ENCODE measurements at regions not wholly inside any gene's neighbourhood (a gene's known extent, or its start where the extent isn't known, plus 50 kb on each side); places are given as distances from the start of the nearest gene placed in this dataset.

DNA sequence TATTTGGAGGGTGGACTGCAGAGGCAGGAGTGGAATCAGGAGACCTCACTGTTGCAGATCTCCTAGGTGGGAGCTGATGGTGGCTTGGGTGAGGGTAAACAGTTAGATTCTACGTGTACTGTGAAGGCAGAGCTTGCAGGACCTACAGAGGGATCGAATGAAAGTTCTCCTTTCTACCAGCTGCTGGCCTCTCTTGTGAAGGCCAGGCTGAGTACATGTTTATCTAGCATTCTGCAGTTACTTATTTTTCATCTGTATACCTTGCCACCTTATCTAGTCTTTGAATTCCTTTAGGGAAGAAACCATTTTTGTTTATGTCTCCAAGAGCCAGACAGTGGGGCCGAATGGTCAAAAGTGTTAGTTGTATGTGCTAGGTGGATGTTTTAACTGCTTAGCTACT lies 57.6 kb downstream of the PTTG1 start:
- TF ChIP-seq Cebpa-rat (IDR thresholded peaks at IDR 0.05), result no peak
- H3K27ac ChIP-seq, result no peak overlapping the region
- no peak overlapping the region for H3K4me3 ChIP-seq
- H3K36me3 ChIP-seq, result peaks cover 11 to 97% (median 75%) of the 10 kb centered on the region in 11 experiments; a peak in 19 of 22 replicates
- H3K9ac ChIP-seq, result no peak overlapping the region
- H3K4me1 ChIP-seq, result peaks cover 0 to 91% (median 10%) of the 10 kb centered on the region in 10 experiments; a peak in 14 of 20 replicates
- no peaks in the 10 kb centered on the region for H3K27me3 ChIP-seq
- H4K20me1 ChIP-seq, result peaks cover 0 to 100% (median 30%) of the 10 kb centered on the region in 11 experiments; a peak in 14 of 22 replicates
- H3K4me2 ChIP-seq, result peak overlapping the region in 2 of 11 experiments; percentile 35 to 61; a peak in 5 of 22 replicates
- H3K9me3 ChIP-seq (replicated peaks in 1 of 11), result peaks cover 0 to 5% (median 0%) of the 10 kb centered on the region in 11 experiments; a peak in 2 of 22 replicates

DNA sequence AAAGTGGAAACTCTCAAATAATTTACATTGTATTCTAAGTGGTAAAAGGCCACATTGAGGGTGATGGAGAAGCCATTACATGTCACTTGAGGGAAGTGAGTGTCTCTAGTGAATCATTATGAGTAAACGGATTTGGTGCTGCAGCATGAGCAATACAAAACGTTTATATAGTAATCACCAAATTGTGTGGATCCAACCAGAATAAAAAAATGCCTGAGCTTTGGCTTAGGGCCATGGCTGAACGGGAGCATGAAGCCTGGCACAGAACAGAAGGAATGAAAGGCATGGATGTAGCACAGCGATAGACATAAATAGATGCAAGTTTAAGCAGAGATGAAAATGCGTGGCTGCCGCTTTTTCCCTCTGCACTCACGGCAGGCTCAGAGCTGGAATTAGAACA lies 58.3 kb downstream of the PTTG1 start:
- no peak for TF ChIP-seq Cebpa-rat (IDR thresholded peaks at IDR 0.05)
- Histone ChIP-seq H3K9ac (no peak overlapping the region), H3K27ac (no peak overlapping the region)

DNA sequence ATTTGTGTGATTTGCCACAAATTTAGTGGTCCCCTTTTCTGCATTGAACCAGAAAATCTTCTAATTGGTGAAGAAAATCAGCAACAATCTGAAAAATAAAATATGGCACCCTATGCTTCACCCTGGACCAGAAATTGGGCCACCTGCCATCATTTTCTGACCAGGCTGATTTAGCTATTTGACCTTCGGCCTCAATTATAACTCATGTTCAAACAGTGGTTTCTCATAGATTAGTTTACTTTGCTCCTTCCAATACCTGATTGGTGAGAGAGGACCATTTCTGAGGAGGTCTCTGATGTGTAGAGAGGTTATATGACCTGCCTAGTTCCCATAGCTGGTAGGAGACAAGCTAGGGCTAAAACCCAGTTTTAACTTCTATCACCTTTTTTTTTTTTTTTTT lies 59.0 kb downstream of the PTTG1 start:
- Histone ChIP-seq H3K36me3 (peaks cover 12 to 97% (median 80%) of the 10 kb centered on the region in 11 experiments; a peak in 19 of 22 replicates), H3K9ac (no peak overlapping the region), H3K27me3 (no peaks in the 10 kb centered on the region), H4K20me1 (peaks cover 0 to 100% (median 30%) of the 10 kb centered on the region in 11 experiments; a peak in 14 of 22 replicates), H3K4me3 (no peak overlapping the region), H3K27ac (no peak overlapping the region; a peak in 1 of 22 replicates), H3K9me3 (replicated peaks in 1 of 11) (peaks cover 0 to 5% (median 0%) of the 10 kb centered on the region in 11 experiments; a peak in 1 of 22 replicates), H3K4me1 (peaks cover 0 to 90% (median 18%) of the 10 kb centered on the region in 10 experiments; a peak in 14 of 20 replicates), H3K4me2 (peak overlapping the region in 4 of 11 experiments; percentile 17 to 61 (median 35); a peak in 5 of 22 replicates)
- no peak for TF ChIP-seq Cebpa-rat (IDR thresholded peaks at IDR 0.05)

More for the DNA sequence above, 58.3 kb downstream of the PTTG1 start:
- Histone ChIP-seq H3K4me2 (peak overlapping the region in 3 of 11 experiments; percentile 17 to 61 (median 47); a peak in 5 of 22 replicates), H3K4me3 (no peak overlapping the region), H3K27me3 (no peaks in the 10 kb centered on the region), H3K9me3 (replicated peaks in 1 of 11) (peaks cover 0 to 5% (median 0%) of the 10 kb centered on the region in 11 experiments; a peak in 1 of 22 replicates), H3K36me3 (peaks cover 9 to 97% (median 78%) of the 10 kb centered on the region in 11 experiments; a peak in 19 of 22 replicates), H4K20me1 (peaks cover 0 to 100% (median 30%) of the 10 kb centered on the region in 11 experiments; a peak in 14 of 22 replicates), H3K4me1 (peaks cover 0 to 91% (median 16%) of the 10 kb centered on the region in 10 experiments; a peak in 14 of 20 replicates)

DNA sequence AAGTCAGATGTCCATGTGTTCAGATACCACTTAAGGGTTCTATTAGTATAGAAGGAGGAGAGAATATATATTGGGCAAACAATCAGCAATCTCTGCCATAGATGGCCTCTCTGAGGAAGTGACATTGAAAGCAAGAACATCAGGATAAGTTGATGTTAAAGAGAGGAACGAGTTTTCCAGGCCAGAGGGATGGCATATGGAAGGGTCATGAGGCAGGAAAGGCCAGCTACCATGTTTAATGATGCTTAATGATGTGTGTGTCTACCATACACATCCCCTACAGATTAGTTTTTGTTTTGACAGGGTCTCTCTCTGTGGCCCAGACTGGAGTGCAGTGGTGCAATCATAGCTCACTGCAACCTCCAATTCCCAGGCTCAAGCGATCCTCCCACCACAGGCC lies 63.0 kb downstream of the PTTG1 start:
- no peak for TF ChIP-seq Cebpa-rat (IDR thresholded peaks at IDR 0.05)
- H3K4me1 ChIP-seq, result peaks cover 17 to 68% (median 23%) of the 10 kb centered on the region in 10 experiments
- no peak overlapping the region for H3K27ac ChIP-seq
- peaks cover 0 to 100% (median 9%) of the 10 kb centered on the region in 11 experiments; a peak in 11 of 22 replicates for H4K20me1 ChIP-seq
- H3K27me3 ChIP-seq, result no peaks in the 10 kb centered on the region
- H3K4me3 ChIP-seq, result no peak overlapping the region
- peaks cover 27 to 95% (median 72%) of the 10 kb centered on the region in 11 experiments for H3K36me3 ChIP-seq
- peaks cover 0 to 5% (median 0%) of the 10 kb centered on the region in 11 experiments; a peak in 1 of 22 replicates for H3K9me3 ChIP-seq (replicated peaks in 1 of 11)
- peak overlapping the region in 4 of 11 experiments; percentile 5 to 19 (median 8); a peak in 2 of 22 replicates for H3K4me2 ChIP-seq
- H3K9ac ChIP-seq, result no peak overlapping the region

DNA sequence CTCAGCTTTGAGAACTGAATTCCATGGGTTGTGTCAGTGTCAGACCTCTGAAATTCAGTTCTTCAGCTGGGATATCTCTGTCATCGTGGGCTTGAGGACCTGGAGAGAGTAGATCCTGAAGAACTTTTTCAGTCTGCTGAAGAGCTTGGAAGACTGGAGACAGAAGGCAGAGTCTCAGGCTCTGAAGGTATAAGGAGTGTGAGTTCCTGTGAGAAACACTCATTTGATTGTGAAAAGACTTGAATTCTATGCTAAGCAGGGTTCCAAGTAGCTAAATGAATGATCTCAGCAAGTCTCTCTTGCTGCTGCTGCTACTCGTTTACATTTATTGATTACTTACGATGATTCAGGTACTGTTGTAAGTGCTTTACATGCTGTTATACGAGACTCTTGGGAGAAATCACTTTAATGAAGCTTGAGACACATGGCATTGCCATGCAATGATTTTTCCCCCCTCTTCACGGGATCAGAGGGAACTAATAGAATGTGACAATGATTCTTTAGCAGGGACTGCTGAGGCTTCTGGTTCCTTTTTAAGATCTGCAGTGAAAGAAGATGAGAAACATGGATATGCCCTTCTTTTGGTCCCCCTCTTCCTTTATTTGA lies 63.8 kb downstream of the PTTG1 start:
- Histone ChIP-seq H4K20me1 (peaks cover 0 to 100% (median 2%) of the 10 kb centered on the region in 11 experiments; a peak in 9 of 22 replicates), H3K4me3 (no peak overlapping the region), H3K27ac (no peak overlapping the region), H3K4me2 (no peak overlapping the region), H3K4me1 (peaks cover 17 to 60% (median 24%) of the 10 kb centered on the region in 10 experiments), H3K9ac (no peak overlapping the region), H3K27me3 (no peaks in the 10 kb centered on the region), H3K36me3 (peaks cover 27 to 95% (median 64%) of the 10 kb centered on the region in 11 experiments), H3K9me3 (replicated peaks in 1 of 11) (peaks cover 0 to 5% (median 0%) of the 10 kb centered on the region in 11 experiments; a peak in 1 of 22 replicates)
- TF ChIP-seq Cebpa-rat (IDR thresholded peaks at IDR 0.05), result no peak

DNA sequence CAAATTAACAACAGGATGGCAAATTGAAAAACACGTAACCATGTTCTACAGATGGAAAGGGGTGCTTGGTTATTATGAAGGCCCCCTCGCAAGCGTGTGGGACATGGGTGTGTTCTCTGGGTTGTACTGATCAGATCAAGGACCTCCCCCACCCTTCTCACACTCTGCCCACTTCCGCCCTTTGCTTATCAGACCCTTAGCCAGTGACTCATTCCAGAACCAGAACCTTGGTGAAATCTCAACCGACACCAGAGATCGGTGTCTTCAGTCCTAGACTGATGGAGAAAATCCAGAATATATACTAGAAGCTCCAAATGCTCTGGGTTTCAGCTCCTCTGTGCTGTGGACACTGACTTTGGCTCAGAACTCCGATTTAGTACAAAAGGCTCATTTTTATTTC lies 64.9 kb downstream of the PTTG1 start:
- H3K9ac ChIP-seq, result no peak overlapping the region
- peaks cover 27 to 95% (median 60%) of the 10 kb centered on the region in 11 experiments for H3K36me3 ChIP-seq
- H4K20me1 ChIP-seq, result peaks cover 0 to 100% (median 0%) of the 10 kb centered on the region in 11 experiments; a peak in 9 of 22 replicates

DNA sequence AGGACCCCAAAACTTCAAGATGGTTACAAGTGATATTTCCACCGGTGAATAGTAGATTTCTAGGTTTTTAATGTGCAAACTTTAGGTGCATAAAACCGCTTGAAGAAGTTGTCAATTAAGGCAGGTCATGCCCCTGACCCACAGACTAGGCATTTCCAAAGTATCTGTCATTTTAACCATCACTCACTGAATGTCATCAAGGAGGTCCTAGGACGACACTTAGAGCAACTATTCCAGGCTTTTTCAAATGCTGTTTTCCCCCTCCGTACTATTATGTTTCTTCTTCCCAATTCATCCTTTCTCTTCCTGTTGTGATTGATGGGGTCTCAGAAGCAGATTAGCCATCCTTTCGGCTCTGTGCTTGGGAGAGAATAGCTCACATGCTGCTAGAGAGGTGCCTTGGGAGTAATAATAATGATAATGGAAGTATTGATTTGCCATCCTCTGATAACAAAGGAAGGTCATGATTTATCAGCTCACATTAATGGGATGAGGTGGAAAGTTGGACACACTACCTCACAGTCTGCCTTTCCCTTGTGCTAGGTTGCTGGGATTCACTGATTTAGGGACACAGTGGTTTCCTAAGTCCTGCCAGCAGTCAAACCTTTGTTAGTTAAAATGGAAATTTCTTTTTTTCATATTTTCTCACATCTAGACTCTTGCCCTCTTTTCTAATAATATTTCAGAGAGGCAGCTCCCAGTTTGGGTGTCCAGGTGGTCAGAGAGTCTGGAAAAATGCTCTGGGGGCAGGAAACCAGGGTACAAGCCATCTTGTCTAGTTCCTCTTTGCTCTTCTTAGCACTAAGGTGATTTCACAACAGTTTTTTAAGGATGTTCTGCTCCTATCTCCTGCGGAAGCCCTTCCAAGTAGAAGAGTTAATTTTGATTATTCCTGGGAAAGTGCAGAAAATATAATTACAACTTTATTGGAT lies 67.0 kb downstream of the PTTG1 start:
- peaks cover 0 to 100% (median 0%) of the 10 kb centered on the region in 11 experiments; a peak in 8 of 22 replicates for H4K20me1 ChIP-seq
- peak overlapping the region in 3 of 11 experiments; percentile 1 to 22 (median 1); a peak in 2 of 22 replicates for H3K27ac ChIP-seq
- H3K4me2 ChIP-seq, result peak overlapping the region; percentile 12 to 64 (median 39); a peak in 18 of 22 replicates
- H3K27me3 ChIP-seq, result no peaks in the 10 kb centered on the region
- H3K4me3 ChIP-seq, result no peak overlapping the region
- peaks cover 21 to 68% (median 29%) of the 10 kb centered on the region in 10 experiments for H3K4me1 ChIP-seq
- H3K9me3 ChIP-seq (replicated peaks in 1 of 11), result no peaks in the 10 kb centered on the region
- H3K36me3 ChIP-seq, result peaks cover 27 to 80% (median 41%) of the 10 kb centered on the region in 11 experiments
- H3K9ac ChIP-seq, result no peak overlapping the region
- TF ChIP-seq Cebpa-rat (IDR thresholded peaks at IDR 0.05), result no peak

More for the DNA sequence above, 64.9 kb downstream of the PTTG1 start:
- H3K4me2 ChIP-seq, result no peak overlapping the region
- H3K4me3 ChIP-seq, result no peak overlapping the region
- TF ChIP-seq Cebpa-rat (IDR thresholded peaks at IDR 0.05), result no peak
- peaks cover 16 to 55% (median 24%) of the 10 kb centered on the region in 10 experiments for H3K4me1 ChIP-seq
- H3K27me3 ChIP-seq, result no peaks in the 10 kb centered on the region
- peaks cover 0 to 5% (median 0%) of the 10 kb centered on the region in 11 experiments; a peak in 1 of 22 replicates for H3K9me3 ChIP-seq (replicated peaks in 1 of 11)
- no peak overlapping the region for H3K27ac ChIP-seq

DNA sequence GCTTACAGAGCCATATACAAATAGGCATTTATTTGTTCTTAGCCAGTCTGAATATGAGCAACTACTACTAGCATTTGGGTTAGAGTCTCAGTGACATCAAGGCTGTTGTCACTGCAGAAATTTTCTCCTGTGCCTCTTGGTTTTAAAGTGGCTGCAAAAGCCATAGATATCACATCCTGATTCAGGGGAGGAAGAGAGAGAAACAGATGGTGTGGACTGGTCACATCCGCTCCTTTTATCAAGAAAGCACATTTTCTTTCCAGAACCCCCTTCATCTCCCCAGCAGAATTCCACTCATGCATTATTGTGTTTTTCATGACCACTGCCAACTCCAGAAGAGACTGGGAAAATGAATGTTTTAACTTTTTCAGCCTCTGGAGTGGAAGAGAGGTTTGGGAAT lies 69.8 kb downstream of the PTTG1 start:
- Histone ChIP-seq H3K27me3 (no peaks in the 10 kb centered on the region), H3K9me3 (replicated peaks in 1 of 11) (no peaks in the 10 kb centered on the region), H3K4me2 (no peak overlapping the region), H3K36me3 (peaks cover 5 to 52% (median 15%) of the 10 kb centered on the region in 11 experiments), H3K27ac (no peak overlapping the region), H4K20me1 (peaks cover 0 to 86% (median 0%) of the 10 kb centered on the region in 11 experiments; a peak in 5 of 22 replicates), H3K4me3 (no peak overlapping the region), H3K9ac (no peak overlapping the region), H3K4me1 (peaks cover 38 to 84% (median 47%) of the 10 kb centered on the region in 10 experiments)
- TF ChIP-seq Cebpa-rat (IDR thresholded peaks at IDR 0.05), result no peak

All from BLaER1 treated with 17β-estradiol and CSF1 and Interleukin-3, amounts not matched to agents 10 nM and 100 nM (cell line).